ENCODE measurements at regions not wholly inside any gene's neighbourhood (a gene's known extent, or its start where the extent isn't known, plus 50 kb on each side); places are given as distances from the start of the nearest gene placed in this dataset.

DNA sequence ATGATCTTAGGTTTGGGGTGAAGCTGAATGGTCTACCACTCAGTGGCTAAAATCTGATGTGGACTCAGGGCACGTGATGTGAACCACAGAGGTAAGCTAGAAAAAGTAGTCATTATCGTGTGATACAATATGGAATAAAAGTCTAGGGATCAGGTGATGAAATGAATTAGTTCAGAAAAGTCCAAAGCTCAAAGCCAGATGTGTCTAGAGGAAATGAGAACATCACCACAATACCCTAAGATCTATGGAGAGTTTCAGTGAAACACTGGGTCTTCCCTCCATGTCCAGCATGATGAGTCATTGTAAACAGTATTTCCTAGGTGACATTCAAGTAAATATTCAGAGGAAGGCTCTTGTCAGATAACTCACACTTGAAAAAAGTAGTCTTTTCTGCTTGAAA lies 1257.4 kb upstream of the ZEB2 start:
- TF ChIP-seq CTCF (IDR thresholded peaks at IDR 0.05) (no peak), SIN3A (IDR thresholded peaks at IDR 0.05; ENCODE audit: borderline replicate concordance, insufficient read depth, low read depth, low read length) (no peak), POLR2AphosphoS5 (IDR thresholded peaks at IDR 0.05; ENCODE audit: low read depth, low read length) (no peak)
